ENCODE measurements at regions not wholly inside any gene's neighbourhood (a gene's known extent, or its start where the extent isn't known, plus 50 kb on each side); places are given as distances from the start of the nearest gene placed in this dataset.

GRCh38 chr6:43879722-43880121 is 109.7 kb downstream of the VEGFA start:
- no peak for DNase-seq

GRCh38 chr6:43878823-43879495 is 108.9 kb downstream of the VEGFA start:
- peak; percentile 19 for DNase-seq

- no peak for DNase-seq
Observed at GRCh38 chr6:43878127-43878634, 108.2 kb downstream of the VEGFA start.

- DNase-seq, result no peak
Observed at GRCh38 chr6:43877463-43878126, 107.6 kb downstream of the VEGFA start.

- no peak for DNase-seq
Observed at GRCh38 chr6:43877036-43877435, 107.0 kb downstream of the VEGFA start.

GRCh38 chr6:43876602-43877001 is 106.6 kb downstream of the VEGFA start:
- DNase-seq, result no peak

- DNase-seq, result no peak
Observed at GRCh38 chr6:43875849-43876572, 106.0 kb downstream of the VEGFA start.

GRCh38 chr6:43874814-43875590 is 105.0 kb downstream of the VEGFA start:
- no peak for DNase-seq

- DNase-seq, result peak; percentile 91
Observed at GRCh38 chr6:43873806-43874714, 104.0 kb downstream of the VEGFA start.

GRCh38 chr6:43871933-43872332 is 101.9 kb downstream of the VEGFA start:
- DNase-seq, result peak; percentile 96

GRCh38 chr6:43871284-43871683 is 101.3 kb downstream of the VEGFA start:
- DNase-seq, result no peak

- DNase-seq, result no peak
Observed at GRCh38 chr6:43870660-43871061, 100.7 kb downstream of the VEGFA start.

GRCh38 chr6:43869792-43870659 is 100.0 kb downstream of the VEGFA start:
- peak; percentile 31 for DNase-seq

- no peak for DNase-seq
Observed at GRCh38 chr6:43869079-43869710, 99.2 kb downstream of the VEGFA start.

GRCh38 chr6:43868467-43868866 is 98.5 kb downstream of the VEGFA start:
- no peak for DNase-seq

GRCh38 chr6:43867996-43868395 is 98.0 kb downstream of the VEGFA start:
- no peak for DNase-seq

- DNase-seq, result no peak
Observed at GRCh38 chr6:43867246-43867645, 97.2 kb downstream of the VEGFA start.

- no peak for DNase-seq
Observed at GRCh38 chr6:43865932-43866645, 96.1 kb downstream of the VEGFA start.

- DNase-seq, result no peak
Observed at GRCh38 chr6:43865086-43865485, 95.1 kb downstream of the VEGFA start.

- no peak for DNase-seq
Observed at GRCh38 chr6:43862925-43863324, 92.9 kb downstream of the VEGFA start.
